MCF 10A (cell line): ENCODE measurements at regions not wholly inside any gene's neighbourhood (a gene's known extent, or its start where the extent isn't known, plus 50 kb on each side); places are given as distances from the start of the nearest gene placed in this dataset.

Source experiments
- BruUV-seq: library from RNA; stranded (reverse); fragments of 400-500 nt; replicated peaks from 2 replicates; lab custom pipeline; 2021; lab: Mats Ljungman, UMichigan
- CTCF ChIA-PET: fragments of 300-600 bp; sonication (Branson Sonifier 250); formaldehyde crosslinking; extraction: SDS; loops from one replicate; lab custom pipeline; 2021; ENCODE audit warnings: antibody characterized with exemption, inconsistent platforms; lab: Yijun Ruan, JAX
- POLR2A ChIA-PET: fragments of 300-600, 350-650 bp; sonication (Branson Sonifier 250); formaldehyde crosslinking; extraction: SDS; loops from one replicate; lab custom pipeline; 2020; ENCODE audit warnings: antibody characterized with exemption, inconsistent platforms; lab: Yijun Ruan, JAX
- DNase-seq: peaks from one replicate; pipeline ENCODE4 v3.0.0-alpha.2; 2018; ENCODE audit not compliant: unreplicated experiment
- H3K27ac Mint-ChIP-seq: one replicate; pipeline ENCODE4 v1.8.0; 2022; ENCODE audit warnings: mild to moderate bottlenecking, low read depth, mixed read lengths; ENCODE audit not compliant: unreplicated experiment
- H3K27me3 Mint-ChIP-seq: one replicate; pipeline ENCODE4 v1.8.0; 2022; ENCODE audit warnings: mixed read lengths; ENCODE audit not compliant: insufficient read depth, unreplicated experiment
- H3K36me3 Mint-ChIP-seq: one replicate; pipeline ENCODE4 v1.8.0; 2022; ENCODE audit warnings: mild to moderate bottlenecking, moderate library complexity, mixed read lengths; ENCODE audit not compliant: insufficient read depth, unreplicated experiment
- H3K4me1 Mint-ChIP-seq: one replicate; pipeline ENCODE4 v1.8.0; 2022; ENCODE audit warnings: mixed read lengths; ENCODE audit not compliant: insufficient read depth, unreplicated experiment
- H3K4me3 Mint-ChIP-seq: one replicate; pipeline ENCODE4 v1.8.0; 2022; ENCODE audit warnings: mild to moderate bottlenecking, moderate library complexity, mixed read lengths; ENCODE audit not compliant: unreplicated experiment
- H3K9me3 Mint-ChIP-seq: one replicate; pipeline ENCODE4 v1.8.0; 2022; ENCODE audit warnings: mixed read lengths; ENCODE audit not compliant: unreplicated experiment
- CTCF ChIP-seq: fragments of 200-600 bp; IDR thresholded peaks from one replicate; pipeline ENCODE4 v1.8.0; 2022; ENCODE audit warnings: antibody characterized with exemption, mild to moderate bottlenecking; ENCODE audit not compliant: unreplicated experiment
- intact Hi-C: fragments of 100-400 bp; cut with micrococcal nuclease; formaldehyde crosslinking; loops from 2 replicates; pipeline ENCODE4 v1.14.1; 2022

- BruUV-seq, result no TSS peak
- H3K4me1 Mint-ChIP-seq, result peaks cover 6% of the 10 kb centered on the region
- TF ChIP-seq CTCF, result no peak
- H3K9me3 Mint-ChIP-seq, result no peaks in the 10 kb centered on the region
- POLR2A ChIA-PET, result no interaction called here
- CTCF ChIA-PET, result no interaction called here
- intact Hi-C loops, result no loop called here
- H3K27ac Mint-ChIP-seq, result no peak overlapping the region
- peaks cover 7% of the 10 kb centered on the region for H3K27me3 Mint-ChIP-seq
- no peak for DNase-seq
- no peak overlapping the region for H3K4me3 Mint-ChIP-seq
- H3K36me3 Mint-ChIP-seq, result no peaks in the 10 kb centered on the region
Measured at GRCh38 chr16:85475233-85475632, 137.9 kb upstream of the GSE1 start.

- Mint-ChIP-seq H3K27ac (no peak overlapping the region), H3K36me3 (peaks cover 3% of the 10 kb centered on the region), H3K9me3 (no peaks in the 10 kb centered on the region), H3K4me1 (peaks cover 7% of the 10 kb centered on the region), H3K4me3 (no peak overlapping the region), H3K27me3 (peaks cover 7% of the 10 kb centered on the region)
- no peak for TF ChIP-seq CTCF
- intact Hi-C loops, result no loop called here
- POLR2A ChIA-PET, result interaction anchor here (0.6 kb wide), 1 partner anchor 74 kb away, joined by 3 read pairs; no protein-coding TSS in a partner anchor
- BruUV-seq, result no TSS peak
- no peak for DNase-seq
- CTCF ChIA-PET, result interaction anchor here (0.6 kb wide), 1 partner anchor 200 kb away, joined by 3 read pairs; no protein-coding TSS in a partner anchor
Measured at GRCh38 chr16:85475691-85476300, 137.3 kb upstream of the GSE1 start.

- ChIA-PET POLR2A (no interaction called here), CTCF (interaction anchor here (0.6 kb wide), 1 partner anchor 200 kb away, joined by 3 read pairs; no protein-coding TSS in a partner anchor)
- peaks cover 7% of the 10 kb centered on the region for H3K27me3 Mint-ChIP-seq
- no peak overlapping the region for H3K27ac Mint-ChIP-seq
- H3K36me3 Mint-ChIP-seq, result peaks cover 7% of the 10 kb centered on the region
- no peak for DNase-seq
- no peak for TF ChIP-seq CTCF
- BruUV-seq, result no TSS peak
- no peak overlapping the region for H3K4me3 Mint-ChIP-seq
- peaks cover 11% of the 10 kb centered on the region for H3K4me1 Mint-ChIP-seq
- H3K9me3 Mint-ChIP-seq, result no peaks in the 10 kb centered on the region
- intact Hi-C loops, result no loop called here
Measured at GRCh38 chr16:85476389-85476788, 136.7 kb upstream of the GSE1 start.

- CTCF ChIA-PET, result interaction anchor here (0.6 kb wide), 1 partner anchor 203 kb away, joined by 3 read pairs; no protein-coding TSS in a partner anchor
- no TSS peak for BruUV-seq
- H3K27ac Mint-ChIP-seq, result no peak overlapping the region
Measured at GRCh38 chr16:85477801-85478363, 135.2 kb upstream of the GSE1 start.

More at GRCh38 chr16:85477801-85478363, 135.2 kb upstream of the GSE1 start:
- POLR2A ChIA-PET, result no interaction called here
- peaks cover 7% of the 10 kb centered on the region for H3K27me3 Mint-ChIP-seq
- no peak overlapping the region for H3K4me3 Mint-ChIP-seq
- no peak for TF ChIP-seq CTCF
- peaks cover 7% of the 10 kb centered on the region for H3K36me3 Mint-ChIP-seq
- intact Hi-C loops, result no loop called here
- peaks cover 5% of the 10 kb centered on the region for H3K4me1 Mint-ChIP-seq
- H3K9me3 Mint-ChIP-seq, result no peaks in the 10 kb centered on the region
- peak; percentile 20 for DNase-seq
